ENCODE measurements at regions not wholly inside any gene's neighbourhood (a gene's known extent, or its start where the extent isn't known, plus 50 kb on each side); places are given as distances from the start of the nearest gene placed in this dataset.

GRCh38 chr14:22399776-22400175 is 189.2 kb downstream of the DAD1 start:
- no peaks in the 10 kb centered on the region for H3K36me3 Mint-ChIP-seq (ENCODE audit: low read depth)
- peaks cover 64% of the 10 kb centered on the region for H3K4me1 Mint-ChIP-seq (ENCODE audit: low read depth)
- no peak overlapping the region for H3K4me3 Mint-ChIP-seq (ENCODE audit: unreplicated experiment)
- no peaks in the 10 kb centered on the region for H3K27me3 Mint-ChIP-seq (ENCODE audit: low read depth)
- no peaks in the 10 kb centered on the region for H3K9me3 Mint-ChIP-seq (ENCODE audit: low read depth)
- TF ChIP-seq CTCF (IDR thresholded peaks at IDR 0.05): no peak
- DNase-seq (ENCODE audit: low spot score): no peak
- H3K27ac Mint-ChIP-seq (ENCODE audit: unreplicated experiment): no peak overlapping the region

GRCh38 chr14:22397221-22397737 is 191.7 kb downstream of the DAD1 start:
- peaks cover 48% of the 10 kb centered on the region for H3K4me1 Mint-ChIP-seq (ENCODE audit: low read depth)
- no peaks in the 10 kb centered on the region for H3K9me3 Mint-ChIP-seq (ENCODE audit: low read depth)
- TF ChIP-seq CTCF (IDR thresholded peaks at IDR 0.05): no peak
- H3K4me3 Mint-ChIP-seq (ENCODE audit: unreplicated experiment): no peak overlapping the region
- H3K27me3 Mint-ChIP-seq (ENCODE audit: low read depth): no peaks in the 10 kb centered on the region
- no peaks in the 10 kb centered on the region for H3K36me3 Mint-ChIP-seq (ENCODE audit: low read depth)
- H3K27ac Mint-ChIP-seq (ENCODE audit: unreplicated experiment): no peak overlapping the region
- DNase-seq (ENCODE audit: low spot score): no peak

GRCh38 chr14:22395803-22396202 is 193.2 kb downstream of the DAD1 start:
- no peak overlapping the region for H3K27ac Mint-ChIP-seq (ENCODE audit: unreplicated experiment)
- peaks cover 48% of the 10 kb centered on the region for H3K4me1 Mint-ChIP-seq (ENCODE audit: low read depth)
- no peak for DNase-seq (ENCODE audit: low spot score)
- H3K4me3 Mint-ChIP-seq (ENCODE audit: unreplicated experiment): no peak overlapping the region
- no peaks in the 10 kb centered on the region for H3K36me3 Mint-ChIP-seq (ENCODE audit: low read depth)
- H3K9me3 Mint-ChIP-seq (ENCODE audit: low read depth): no peaks in the 10 kb centered on the region
- no peaks in the 10 kb centered on the region for H3K27me3 Mint-ChIP-seq (ENCODE audit: low read depth)
- no peak for TF ChIP-seq CTCF (IDR thresholded peaks at IDR 0.05)

GRCh38 chr14:22394616-22395015 is 194.4 kb downstream of the DAD1 start:
- no peaks in the 10 kb centered on the region for H3K27me3 Mint-ChIP-seq (ENCODE audit: low read depth)
- no peak overlapping the region for H3K4me3 Mint-ChIP-seq (ENCODE audit: unreplicated experiment)
- no peak overlapping the region for H3K27ac Mint-ChIP-seq (ENCODE audit: unreplicated experiment)
- no peak for DNase-seq (ENCODE audit: low spot score)
- no peaks in the 10 kb centered on the region for H3K36me3 Mint-ChIP-seq (ENCODE audit: low read depth)
- H3K9me3 Mint-ChIP-seq (ENCODE audit: low read depth): no peaks in the 10 kb centered on the region
- peaks cover 42% of the 10 kb centered on the region for H3K4me1 Mint-ChIP-seq (ENCODE audit: low read depth)
- TF ChIP-seq CTCF (IDR thresholded peaks at IDR 0.05): no peak

- no peak for TF ChIP-seq CTCF (IDR thresholded peaks at IDR 0.05)
- H3K36me3 Mint-ChIP-seq (ENCODE audit: low read depth): no peaks in the 10 kb centered on the region
- no peak for DNase-seq (ENCODE audit: low spot score)
- H3K4me1 Mint-ChIP-seq (ENCODE audit: low read depth): peaks cover 46% of the 10 kb centered on the region
- no peaks in the 10 kb centered on the region for H3K27me3 Mint-ChIP-seq (ENCODE audit: low read depth)
- no peak overlapping the region for H3K4me3 Mint-ChIP-seq (ENCODE audit: unreplicated experiment)
- no peaks in the 10 kb centered on the region for H3K9me3 Mint-ChIP-seq (ENCODE audit: low read depth)
- H3K27ac Mint-ChIP-seq (ENCODE audit: unreplicated experiment): no peak overlapping the region
These were observed 195.2 kb downstream of the DAD1 start for GRCh38 chr14:22393796-22394195.
